Natural killer cell (primary cell): ENCODE measurements at regions not wholly inside any gene's neighbourhood (a gene's known extent, or its start where the extent isn't known, plus 50 kb on each side); places are given as distances from the start of the nearest gene placed in this dataset.

Experiments
- ATAC-seq, 3 donors: fragments of 150-1000 bp in 2 of 3; fragments of 200-7000 bp in 1 of 3; cut with Tn5 transposase; 1 replicate in 1 of 3; 2 replicates in 2 of 3; pipeline ENCODE4 v1.10.0; 2021; ENCODE audit warnings: mild to moderate bottlenecking in 2 of 3, moderate library complexity in 2 of 3
- DNase-seq, 2 donors: peaks; one replicate each; pipeline versions ENCODE4 v3.0.0 to v3.0.0-alpha.2; 2013 to 2021; ENCODE audit warnings: mixed read lengths in 1 of 2
- H3K27ac ChIP-seq: one replicate; pipeline ENCODE4 v1.5.1; 2013; ENCODE audit warnings: mild to moderate bottlenecking, low read length
- H3K27me3 ChIP-seq: one replicate; pipeline ENCODE4 v1.6.1; 2013; ENCODE audit warnings: low read length; ENCODE audit not compliant: control insufficient read depth, insufficient read depth
- H3K36me3 ChIP-seq: one replicate; pipeline ENCODE4 v1.6.1; 2013; ENCODE audit warnings: low read length; ENCODE audit not compliant: control insufficient read depth, insufficient read depth
- H3K4me1 ChIP-seq: one replicate; pipeline ENCODE4 v1.6.1; 2013; ENCODE audit warnings: low read length; ENCODE audit not compliant: control insufficient read depth, insufficient read depth
- H3K4me3 ChIP-seq: one replicate; pipeline ENCODE4 v1.5.1; 2013; ENCODE audit warnings: low read length
- H3K9me3 ChIP-seq: one replicate; pipeline ENCODE4 v1.6.1; 2013; ENCODE audit warnings: low read length; ENCODE audit not compliant: control insufficient read depth, insufficient read depth
- H3K27ac Mint-ChIP-seq, 2 donors: one replicate each; pipeline ENCODE4 v1.8.0; 2022; ENCODE audit warnings: mild to moderate bottlenecking in 2 of 2, mixed read lengths in 2 of 2, moderate library complexity in 1 of 2
- H3K27me3 Mint-ChIP-seq, 2 donors: one replicate each; pipeline ENCODE4 v1.8.0; 2022; ENCODE audit warnings: low read depth in 2 of 2, mixed read lengths in 2 of 2
- H3K36me3 Mint-ChIP-seq: one replicate; pipeline ENCODE4 v1.8.0; 2022; ENCODE audit warnings: mixed read lengths
- H3K4me1 Mint-ChIP-seq, 2 donors: one replicate each; pipeline ENCODE4 v1.8.0; 2022; ENCODE audit warnings: mixed read lengths in 2 of 2
- H3K4me3 Mint-ChIP-seq: one replicate; pipeline ENCODE4 v1.8.0; 2022; ENCODE audit warnings: mild to moderate bottlenecking, moderate library complexity, mixed read lengths
- H3K9me3 Mint-ChIP-seq, 2 donors: one replicate each; pipeline ENCODE4 v1.8.0; 2022; ENCODE audit warnings: mixed read lengths in 2 of 2
- WGBS: methylation state at CpG from one replicate; pipeline ENCODE4 v1.1.7; 2013; ENCODE audit warnings: missing lambda C conversion rate; ENCODE audit not compliant: insufficient coverage; 5-methylcytosine and 5-hydroxymethylcytosine counted together
- intact Hi-C: fragments of 100-400 bp; cut with micrococcal nuclease; formaldehyde crosslinking; loops from one replicate; pipeline ENCODE4 v1.14.2; 2022
- TF ChIP-seq, protein P1 (sequence below): fragments of 200-600 bp; IDR thresholded peaks from one replicate; pipeline ENCODE4 v1.8.0; 2022; ENCODE audit warnings: antibody characterized with exemption

DNA sequence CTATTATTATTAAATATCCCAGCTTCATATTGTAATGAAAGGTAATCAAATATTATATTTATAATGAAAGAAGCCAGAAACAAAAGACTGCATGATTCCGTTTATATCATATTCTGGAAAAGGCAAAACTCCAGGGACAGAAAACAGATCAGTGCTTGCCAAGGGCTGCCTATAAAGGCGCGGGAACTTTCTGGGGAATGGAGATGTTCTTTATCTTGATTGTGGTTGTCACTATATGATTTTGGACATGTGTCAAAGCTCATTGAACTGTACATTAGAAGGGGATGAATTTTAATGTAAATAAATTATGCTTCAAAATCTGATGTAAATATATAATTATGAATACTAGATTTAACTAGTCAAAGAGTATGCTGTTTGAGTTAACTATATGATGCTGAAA is 115.4 kb upstream of the KRAS start:
- 96% methylated on average over 3 of the region's 3 CpGs for WGBS
- intact Hi-C loops, result no loop called here

DNA sequence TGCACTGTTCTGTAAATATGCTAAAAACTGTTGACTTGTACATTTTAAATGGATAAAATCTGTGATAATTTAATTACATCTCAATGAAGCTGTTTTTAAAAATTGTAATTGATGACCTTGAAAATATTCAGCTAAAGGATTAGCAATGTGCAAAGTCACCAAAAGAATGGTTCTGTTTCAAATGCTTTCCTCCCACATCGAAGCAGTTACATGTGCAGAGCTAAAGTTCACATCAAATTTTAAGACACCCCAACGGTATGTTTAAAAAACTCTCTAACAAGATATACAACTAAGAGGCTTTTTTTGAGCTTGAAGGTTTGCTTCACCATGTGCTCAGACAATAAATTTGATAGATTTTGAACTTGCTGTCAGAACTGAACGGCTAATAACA is 114.6 kb upstream of the KRAS start:
- Histone ChIP-seq H3K27ac (no peak overlapping the region), H3K36me3 (no peaks in the 10 kb centered on the region), H3K27me3 (no peaks in the 10 kb centered on the region), H3K4me3 (no peak overlapping the region), H3K4me1 (peaks cover 2% of the 10 kb centered on the region), H3K9me3 (no peaks in the 10 kb centered on the region)
- intact Hi-C loops, result no loop called here
- TF ChIP-seq, protein P1, sequence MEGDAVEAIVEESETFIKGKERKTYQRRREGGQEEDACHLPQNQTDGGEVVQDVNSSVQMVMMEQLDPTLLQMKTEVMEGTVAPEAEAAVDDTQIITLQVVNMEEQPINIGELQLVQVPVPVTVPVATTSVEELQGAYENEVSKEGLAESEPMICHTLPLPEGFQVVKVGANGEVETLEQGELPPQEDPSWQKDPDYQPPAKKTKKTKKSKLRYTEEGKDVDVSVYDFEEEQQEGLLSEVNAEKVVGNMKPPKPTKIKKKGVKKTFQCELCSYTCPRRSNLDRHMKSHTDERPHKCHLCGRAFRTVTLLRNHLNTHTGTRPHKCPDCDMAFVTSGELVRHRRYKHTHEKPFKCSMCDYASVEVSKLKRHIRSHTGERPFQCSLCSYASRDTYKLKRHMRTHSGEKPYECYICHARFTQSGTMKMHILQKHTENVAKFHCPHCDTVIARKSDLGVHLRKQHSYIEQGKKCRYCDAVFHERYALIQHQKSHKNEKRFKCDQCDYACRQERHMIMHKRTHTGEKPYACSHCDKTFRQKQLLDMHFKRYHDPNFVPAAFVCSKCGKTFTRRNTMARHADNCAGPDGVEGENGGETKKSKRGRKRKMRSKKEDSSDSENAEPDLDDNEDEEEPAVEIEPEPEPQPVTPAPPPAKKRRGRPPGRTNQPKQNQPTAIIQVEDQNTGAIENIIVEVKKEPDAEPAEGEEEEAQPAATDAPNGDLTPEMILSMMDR, result no peak
- Mint-ChIP-seq H3K9me3 (no peaks in the 10 kb centered on the region), H3K27ac (peak overlapping the region in 1 of 2 donors; percentile 48), H3K36me3 (no peaks in the 10 kb centered on the region), H3K27me3 (peaks cover 0 to 2% of the 10 kb centered on the region in 2 donors), H3K4me3 (peak overlapping the region; percentile 83), H3K4me1 (peaks cover 6 to 12% of the 10 kb centered on the region in 2 donors)
- ATAC-seq, result no peak
- DNase-seq, result no peak
- 22% methylated on average over 3 of the region's 3 CpGs for WGBS

More for the DNA sequence above, 115.4 kb upstream of the KRAS start:
- H3K4me3 Mint-ChIP-seq, result no peak overlapping the region
- H3K27ac ChIP-seq, result no peak overlapping the region
- no peak for ATAC-seq
- no peaks in the 10 kb centered on the region for H3K27me3 ChIP-seq
- no peak for DNase-seq
- H3K4me3 ChIP-seq, result no peak overlapping the region
- H3K9me3 Mint-ChIP-seq, result no peaks in the 10 kb centered on the region
- peaks cover 2% of the 10 kb centered on the region for H3K4me1 ChIP-seq
- TF ChIP-seq, protein P1, result no peak
- H3K27ac Mint-ChIP-seq, result no peak overlapping the region
- H3K9me3 ChIP-seq, result no peaks in the 10 kb centered on the region
- no peaks in the 10 kb centered on the region for H3K36me3 ChIP-seq
- H3K36me3 Mint-ChIP-seq, result no peaks in the 10 kb centered on the region
- peaks cover 0 to 2% of the 10 kb centered on the region in 2 donors for H3K27me3 Mint-ChIP-seq
- H3K4me1 Mint-ChIP-seq, result peaks cover 6 to 12% of the 10 kb centered on the region in 2 donors

DNA sequence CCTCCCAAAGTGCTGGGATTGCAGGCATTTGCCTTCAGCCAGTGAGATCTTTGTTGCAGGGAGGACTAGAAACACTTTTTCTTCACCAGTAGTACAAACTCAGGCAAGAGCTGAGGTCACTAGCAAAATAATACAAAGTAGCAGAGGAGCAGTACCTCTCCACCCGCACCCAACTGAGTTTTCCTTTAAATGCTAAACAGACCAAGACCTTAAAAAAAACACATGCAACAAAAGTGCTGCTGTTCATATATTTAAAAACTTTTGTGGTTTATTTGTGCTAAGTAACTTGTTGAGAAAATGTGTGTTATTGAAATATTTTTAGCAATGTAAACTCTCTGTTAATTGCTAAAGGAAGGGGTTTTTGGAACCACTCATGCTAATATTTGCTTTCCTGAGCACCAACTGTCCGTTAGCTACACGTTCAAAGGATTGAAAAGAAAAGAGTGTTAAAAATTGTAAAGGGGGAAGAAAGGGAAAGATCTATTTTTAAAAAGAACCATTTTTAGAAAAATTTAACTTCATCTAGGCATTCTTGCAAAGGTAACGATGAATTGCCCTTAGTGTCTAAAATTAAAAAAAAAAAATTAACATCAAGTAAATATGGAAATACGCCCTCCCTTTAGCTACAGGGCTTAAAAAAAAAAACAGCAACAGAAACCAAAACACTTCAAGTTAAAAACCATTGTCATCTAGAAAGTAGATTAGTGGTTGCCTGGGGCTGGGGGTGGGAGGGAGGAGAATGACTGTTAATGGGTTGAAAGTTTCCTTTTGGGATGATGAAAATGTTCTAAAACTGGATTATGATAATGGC is 114.0 kb upstream of the KRAS start:
- TF ChIP-seq, protein P1, result no peak
- H3K27me3 ChIP-seq, result no peaks in the 10 kb centered on the region
- H3K27ac Mint-ChIP-seq, result peak overlapping the region; percentile 34 to 43
- no peak overlapping the region for H3K4me3 ChIP-seq
- peaks cover 0 to 2% of the 10 kb centered on the region in 2 donors for H3K27me3 Mint-ChIP-seq
- peaks cover 2% of the 10 kb centered on the region for H3K4me1 ChIP-seq
- DNase-seq (peak in 1 of 2 donors; percentile 26), ATAC-seq (peak; percentile 68 to 72 (median 70))
- peaks cover 6 to 12% of the 10 kb centered on the region in 2 donors for H3K4me1 Mint-ChIP-seq
- peak overlapping the region; percentile 83 for H3K4me3 Mint-ChIP-seq
- H3K27ac ChIP-seq, result no peak overlapping the region
- no peaks in the 10 kb centered on the region for H3K9me3 ChIP-seq
- H3K9me3 Mint-ChIP-seq, result no peaks in the 10 kb centered on the region
- no peaks in the 10 kb centered on the region for H3K36me3 Mint-ChIP-seq
- WGBS, result 29% methylated on average over 1 of the region's 5 CpGs
- intact Hi-C loops, result no loop called here
- H3K36me3 ChIP-seq, result no peaks in the 10 kb centered on the region
